HFFc6 (cell line): ENCODE measurements at regions not wholly inside any gene's neighbourhood (a gene's known extent, or its start where the extent isn't known, plus 50 kb on each side); places are given as distances from the start of the nearest gene placed in this dataset.

Experiments
- DNase-seq: peaks from one replicate; pipeline ENCODE4 v3.0.0-alpha.2; 2018
- H3K27ac Mint-ChIP-seq: 2 replicates; pipeline ENCODE4 v1.8.0; 2020; ENCODE audit warnings: mild to moderate bottlenecking, mixed read lengths
- H3K27me3 Mint-ChIP-seq: 2 replicates; pipeline ENCODE4 v1.8.0; 2021; ENCODE audit warnings: mild to moderate bottlenecking, moderate library complexity, mixed read lengths; ENCODE audit not compliant: insufficient read depth
- H3K36me3 Mint-ChIP-seq: 2 replicates; pipeline ENCODE4 v1.8.0; 2021; ENCODE audit warnings: low read depth, mixed read lengths
- H3K4me1 Mint-ChIP-seq: 2 replicates; pipeline ENCODE4 v1.8.0; 2020; ENCODE audit warnings: low read depth, mixed read lengths
- H3K4me3 Mint-ChIP-seq: 2 replicates; pipeline ENCODE4 v1.8.0; 2020; ENCODE audit warnings: mild to moderate bottlenecking, moderate library complexity, mixed read lengths
- H3K9me3 Mint-ChIP-seq: 2 replicates; pipeline ENCODE4 v1.8.0; 2020; ENCODE audit warnings: mild to moderate bottlenecking, mixed read lengths
- TF ChIP-seq, protein P1 (sequence below): fragments of 200-600 bp; sonication (generic); IDR thresholded peaks from 2 replicates; pipeline ENCODE4 v1.5.0; 2021; ENCODE audit warnings: antibody characterized with exemption, mild to moderate bottlenecking

DNA sequence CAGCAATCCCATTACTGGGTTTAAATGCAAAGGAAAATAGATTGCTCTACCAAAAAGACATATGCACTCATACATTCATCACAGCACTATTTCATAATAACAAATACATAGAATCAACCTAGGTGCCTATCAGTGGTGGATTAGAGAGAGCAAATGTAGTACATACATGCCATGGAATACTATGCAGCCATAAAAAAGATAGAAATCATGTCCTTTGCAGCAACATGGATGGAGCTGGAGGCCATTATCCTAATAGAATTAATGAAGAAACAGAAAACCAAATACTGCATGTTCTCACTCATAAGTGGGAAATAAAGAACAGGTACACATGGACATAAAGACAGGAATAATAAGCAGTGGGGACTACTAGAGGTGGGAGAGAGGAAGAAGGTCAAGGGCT, 70.7 kb upstream of the MLIP start:
- H3K9me3 Mint-ChIP-seq = no peaks in the 10 kb centered on the region
- H3K36me3 Mint-ChIP-seq = no peaks in the 10 kb centered on the region
- no peak for DNase-seq
- H3K4me3 Mint-ChIP-seq = no peak overlapping the region
- no peaks in the 10 kb centered on the region; the same call in 1 of the 2 replicates for H3K27me3 Mint-ChIP-seq
- TF ChIP-seq, protein P1, sequence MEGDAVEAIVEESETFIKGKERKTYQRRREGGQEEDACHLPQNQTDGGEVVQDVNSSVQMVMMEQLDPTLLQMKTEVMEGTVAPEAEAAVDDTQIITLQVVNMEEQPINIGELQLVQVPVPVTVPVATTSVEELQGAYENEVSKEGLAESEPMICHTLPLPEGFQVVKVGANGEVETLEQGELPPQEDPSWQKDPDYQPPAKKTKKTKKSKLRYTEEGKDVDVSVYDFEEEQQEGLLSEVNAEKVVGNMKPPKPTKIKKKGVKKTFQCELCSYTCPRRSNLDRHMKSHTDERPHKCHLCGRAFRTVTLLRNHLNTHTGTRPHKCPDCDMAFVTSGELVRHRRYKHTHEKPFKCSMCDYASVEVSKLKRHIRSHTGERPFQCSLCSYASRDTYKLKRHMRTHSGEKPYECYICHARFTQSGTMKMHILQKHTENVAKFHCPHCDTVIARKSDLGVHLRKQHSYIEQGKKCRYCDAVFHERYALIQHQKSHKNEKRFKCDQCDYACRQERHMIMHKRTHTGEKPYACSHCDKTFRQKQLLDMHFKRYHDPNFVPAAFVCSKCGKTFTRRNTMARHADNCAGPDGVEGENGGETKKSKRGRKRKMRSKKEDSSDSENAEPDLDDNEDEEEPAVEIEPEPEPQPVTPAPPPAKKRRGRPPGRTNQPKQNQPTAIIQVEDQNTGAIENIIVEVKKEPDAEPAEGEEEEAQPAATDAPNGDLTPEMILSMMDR = no peak
- H3K4me1 Mint-ChIP-seq = no peaks in the 10 kb centered on the region
- no peak overlapping the region for H3K27ac Mint-ChIP-seq

DNA sequence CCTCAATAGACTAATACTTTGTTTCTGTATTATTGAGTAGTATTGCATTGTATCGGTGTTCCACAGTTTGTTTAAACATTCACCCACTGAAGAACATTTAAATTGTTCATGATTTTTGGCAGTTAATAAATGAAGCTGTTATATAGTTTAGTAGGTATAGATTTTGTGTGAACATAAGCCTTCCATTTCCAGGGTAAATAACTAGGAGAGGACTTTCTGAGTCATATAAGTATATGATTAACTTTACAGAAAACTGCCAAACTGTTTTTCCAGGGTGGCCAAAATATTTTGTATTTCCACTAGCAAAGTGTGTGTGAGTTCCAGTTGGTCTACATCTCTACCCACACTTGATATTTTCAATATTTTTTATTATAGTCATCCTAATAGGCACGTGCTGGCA, 70.0 kb upstream of the MLIP start:
- no peaks in the 10 kb centered on the region for H3K9me3 Mint-ChIP-seq
- no peaks in the 10 kb centered on the region for H3K4me1 Mint-ChIP-seq
- no peaks in the 10 kb centered on the region for H3K36me3 Mint-ChIP-seq
- H3K27me3 Mint-ChIP-seq = no peaks in the 10 kb centered on the region; the same call in 1 of the 2 replicates
- TF ChIP-seq, protein P1 = no peak
- H3K27ac Mint-ChIP-seq = no peak overlapping the region
- DNase-seq = no peak
- no peak overlapping the region for H3K4me3 Mint-ChIP-seq

DNA sequence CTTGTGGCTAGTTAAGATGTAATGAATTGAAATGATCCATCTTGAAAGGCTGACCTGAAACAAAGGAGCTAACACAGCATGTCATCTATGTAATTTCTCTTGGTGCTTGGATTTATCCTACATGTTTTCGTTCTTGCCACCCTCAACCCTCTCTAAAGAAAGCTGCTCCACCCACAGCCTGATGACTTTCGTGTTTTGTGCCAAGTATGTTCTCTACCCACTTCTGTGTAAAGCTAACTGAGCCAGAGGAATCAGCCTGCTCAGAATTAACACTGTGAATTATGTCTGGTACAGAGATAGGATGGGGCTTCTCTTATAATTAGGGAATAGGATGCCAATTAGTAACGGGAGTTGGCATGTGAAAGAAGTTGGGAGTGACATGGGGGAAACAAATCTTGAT, 67.9 kb upstream of the MLIP start:
- Mint-ChIP-seq H3K4me3 (no peak overlapping the region), H3K27ac (no peak overlapping the region), H3K36me3 (no peaks in the 10 kb centered on the region), H3K4me1 (no peaks in the 10 kb centered on the region), H3K27me3 (no peaks in the 10 kb centered on the region; the same call in 1 of the 2 replicates), H3K9me3 (no peaks in the 10 kb centered on the region)
- TF ChIP-seq, protein P1 = no peak
- DNase-seq = no peak

DNA sequence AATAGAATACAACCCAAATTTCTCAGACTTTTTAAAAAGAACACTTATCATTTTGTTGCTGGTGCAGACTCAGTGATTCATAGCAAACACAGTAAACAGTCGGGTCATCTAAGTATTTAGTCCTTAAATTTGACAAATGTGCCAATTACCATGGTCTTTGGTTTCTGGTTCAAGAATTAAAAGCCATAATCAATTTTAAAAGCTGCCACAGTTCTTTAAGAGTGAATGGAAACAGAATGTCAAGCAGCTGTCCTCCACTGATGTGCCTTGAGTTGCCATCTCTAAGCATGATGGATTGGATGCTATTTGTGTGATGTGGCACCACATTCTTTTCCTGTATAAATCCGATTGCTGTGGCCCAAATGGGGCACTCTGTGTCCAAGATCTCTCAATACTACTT, 67.2 kb upstream of the MLIP start:
- DNase-seq = no peak
- Mint-ChIP-seq H3K36me3 (no peaks in the 10 kb centered on the region), H3K4me1 (no peaks in the 10 kb centered on the region), H3K27me3 (no peaks in the 10 kb centered on the region; the same call in 1 of the 2 replicates), H3K4me3 (no peak overlapping the region), H3K9me3 (no peaks in the 10 kb centered on the region), H3K27ac (no peak overlapping the region)
- TF ChIP-seq, protein P1 = no peak

DNA sequence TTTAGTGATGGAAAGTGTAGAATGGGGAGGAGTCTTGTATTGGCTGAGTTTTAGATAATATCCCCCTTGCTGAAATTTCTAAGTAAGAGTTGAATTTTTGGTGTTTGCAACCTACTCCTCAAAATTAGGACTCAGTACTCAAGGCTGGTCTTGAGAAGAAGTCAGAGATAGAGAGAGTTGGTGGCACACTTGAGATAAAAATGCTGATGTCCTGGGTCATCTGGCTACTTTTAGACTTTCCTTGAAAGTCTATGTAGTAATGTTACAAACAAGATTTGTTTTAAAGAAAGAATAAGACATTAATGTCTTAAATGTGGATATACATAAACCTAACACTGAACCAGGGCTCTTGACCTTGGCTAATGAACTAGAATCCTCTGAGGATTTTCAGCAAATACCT, 62.5 kb upstream of the MLIP start:
- DNase-seq = no peak
- no peaks in the 10 kb centered on the region for H3K36me3 Mint-ChIP-seq
- H3K4me1 Mint-ChIP-seq = peaks cover 5% of the 10 kb centered on the region
- H3K9me3 Mint-ChIP-seq = no peaks in the 10 kb centered on the region
- TF ChIP-seq, protein P1 = no peak
- no peak overlapping the region for H3K4me3 Mint-ChIP-seq
- H3K27me3 Mint-ChIP-seq = peaks cover 3% of the 10 kb centered on the region; the same call in 1 of the 2 replicates
- H3K27ac Mint-ChIP-seq = no peak overlapping the region

DNA sequence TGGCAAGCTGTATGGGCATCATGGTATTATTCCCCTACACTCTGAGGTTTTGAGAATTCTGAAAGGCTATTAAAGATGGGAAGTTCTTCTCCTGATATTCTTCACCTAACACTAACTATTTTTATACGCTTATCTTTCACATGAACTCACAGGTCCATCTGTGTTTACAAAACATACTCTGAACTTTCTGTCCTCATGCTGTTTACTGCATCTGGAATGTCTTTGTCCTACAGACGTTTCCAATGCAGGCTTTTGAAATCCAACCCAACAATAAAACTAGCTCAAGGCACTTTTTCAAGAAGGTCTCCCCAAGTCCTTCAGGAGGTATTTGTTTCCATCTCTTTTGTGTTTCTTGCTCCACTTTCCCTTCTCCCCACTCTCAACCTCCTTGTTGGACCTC, 60.5 kb upstream of the MLIP start:
- H3K9me3 Mint-ChIP-seq = no peaks in the 10 kb centered on the region
- DNase-seq = no peak
- H3K27me3 Mint-ChIP-seq = peaks cover 3% of the 10 kb centered on the region; the same call in 1 of the 2 replicates
- no peaks in the 10 kb centered on the region for H3K36me3 Mint-ChIP-seq
- TF ChIP-seq, protein P1 = no peak
- H3K27ac Mint-ChIP-seq = no peak overlapping the region
- peaks cover 16% of the 10 kb centered on the region for H3K4me1 Mint-ChIP-seq
- H3K4me3 Mint-ChIP-seq = no peak overlapping the region
